Hematopoietic multipotent progenitor cell (in vitro differentiated cells): ENCODE measurements at regions not wholly inside any gene's neighbourhood (a gene's known extent, or its start where the extent isn't known, plus 50 kb on each side); places are given as distances from the start of the nearest gene placed in this dataset.
A peak's percentile ranks its signal among the peaks of the same experiment; 100 is the strongest.

Experiments used
- DNase-seq, 3 donors: peaks; one replicate each; pipeline ENCODE4 v3.0.0-alpha.2; 2011 to 2015; ENCODE audit warnings: low read depth in 2 of 3, low spot score in 2 of 3

DNA sequence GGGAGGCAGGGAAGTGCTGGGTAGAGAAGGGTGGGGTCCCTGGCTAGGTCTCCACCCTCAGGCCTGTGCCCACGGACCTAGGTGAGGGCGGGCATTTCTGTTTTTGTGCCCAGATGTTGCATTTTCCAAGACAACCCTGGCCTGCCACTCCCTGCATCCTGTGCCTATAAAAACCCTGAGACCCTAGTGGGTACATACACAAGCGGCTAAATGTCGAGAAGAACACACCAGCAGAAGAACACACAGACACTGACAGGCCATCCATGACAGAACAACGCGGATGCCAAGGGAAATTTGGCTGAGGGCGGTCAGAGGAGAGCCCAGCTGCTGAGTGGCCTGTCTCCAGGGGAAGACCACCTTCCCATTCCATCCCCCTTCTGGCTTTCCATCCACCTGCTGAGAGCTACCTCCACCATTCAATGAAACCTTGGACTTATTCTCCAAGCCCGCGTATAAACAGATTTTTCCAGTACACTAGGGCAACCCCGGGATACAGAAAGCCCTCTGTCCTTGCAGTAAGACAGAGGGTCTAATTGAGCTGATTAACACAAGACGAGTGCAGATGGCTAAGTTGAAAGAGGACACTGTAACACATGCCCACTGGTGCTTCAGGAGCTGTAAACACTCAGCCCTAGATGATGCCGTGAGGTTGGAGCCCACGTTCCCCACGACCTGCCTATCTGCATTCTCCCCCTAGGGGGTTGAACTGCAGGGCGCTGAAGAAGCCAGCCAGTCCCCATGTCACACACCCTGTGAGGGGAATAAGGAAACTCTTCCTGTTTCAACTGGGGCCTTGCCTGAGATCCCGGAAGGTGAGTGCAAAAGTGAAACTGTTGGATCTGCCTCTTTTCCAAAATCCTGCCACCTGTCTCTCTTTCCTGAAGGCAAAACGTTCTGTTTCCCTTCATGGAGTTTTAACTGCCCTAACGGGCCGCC, 147.2 kb upstream of the COX10 start:
- no peak for DNase-seq

- DNase-seq: no peak
Measured at GRCh38 chr17:13922885-13923284, 146.4 kb upstream of the COX10 start.

DNA sequence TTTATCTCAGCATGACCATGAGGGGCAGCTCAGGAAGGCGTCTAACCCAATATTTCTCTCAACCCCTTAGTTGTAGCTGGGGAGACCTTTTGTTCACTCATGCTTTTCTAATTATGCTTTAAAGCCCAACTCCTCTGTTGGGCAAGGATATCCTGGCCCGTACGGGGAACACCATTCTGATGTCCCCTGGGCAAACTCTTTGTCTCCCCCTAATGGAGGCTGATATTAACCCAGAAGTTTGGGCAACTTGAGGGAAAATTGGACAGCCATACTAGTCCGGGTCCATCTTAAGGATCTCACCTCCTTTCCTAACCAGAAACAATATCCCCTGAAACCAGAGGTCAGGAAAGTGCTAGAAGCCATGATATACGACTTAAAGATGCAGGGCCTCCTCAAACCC, 143.7 kb upstream of the COX10 start:
- DNase-seq: no peak

- DNase-seq: peak in 2 of 3 donors; percentile 75 to 91
Measured at GRCh38 chr17:13931111-13931526, 138.2 kb upstream of the COX10 start.

- DNase-seq: peak in 2 of 3 donors; percentile 29 to 56
Measured at GRCh38 chr17:13931800-13932460, 137.4 kb upstream of the COX10 start.

DNA sequence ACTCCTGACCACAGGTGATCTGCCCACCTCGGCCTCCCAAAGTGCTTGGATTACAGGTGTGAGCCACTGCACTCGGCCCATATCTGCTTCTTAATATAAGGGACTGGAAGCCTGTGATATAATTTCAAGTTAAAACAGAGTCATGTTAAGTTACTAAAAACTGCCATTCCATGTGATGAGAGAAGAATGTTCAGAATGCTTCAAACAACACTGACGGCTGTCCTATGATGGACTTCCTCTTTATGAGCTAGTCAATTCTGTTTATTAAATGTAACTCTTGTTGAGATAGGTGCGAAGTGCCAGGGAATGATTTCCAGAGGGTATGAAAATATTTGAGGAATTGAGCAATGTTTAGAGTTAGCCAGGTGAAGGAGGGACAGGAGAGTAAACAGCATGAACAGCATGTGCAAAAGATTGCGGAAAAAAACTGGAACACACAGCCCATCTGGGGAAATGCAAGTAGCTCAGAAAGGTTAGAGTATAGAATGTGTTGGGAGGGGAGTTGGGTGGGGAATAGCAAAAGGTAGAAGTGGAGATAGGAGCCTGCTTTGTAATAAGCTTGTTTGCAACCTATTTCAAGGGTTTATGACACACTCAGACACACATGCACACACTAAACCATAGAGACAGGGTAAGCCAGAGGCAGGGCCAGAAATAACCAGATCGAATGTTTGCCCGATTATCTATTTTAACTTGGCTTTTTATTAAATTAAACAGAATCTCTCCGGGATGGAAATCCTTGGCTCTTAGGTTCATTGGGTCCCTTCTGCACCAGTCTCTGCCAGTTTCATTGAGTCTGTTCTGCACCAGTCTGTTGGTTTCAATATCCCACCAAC, 135.6 kb upstream of the COX10 start:
- DNase-seq: no peak

DNA sequence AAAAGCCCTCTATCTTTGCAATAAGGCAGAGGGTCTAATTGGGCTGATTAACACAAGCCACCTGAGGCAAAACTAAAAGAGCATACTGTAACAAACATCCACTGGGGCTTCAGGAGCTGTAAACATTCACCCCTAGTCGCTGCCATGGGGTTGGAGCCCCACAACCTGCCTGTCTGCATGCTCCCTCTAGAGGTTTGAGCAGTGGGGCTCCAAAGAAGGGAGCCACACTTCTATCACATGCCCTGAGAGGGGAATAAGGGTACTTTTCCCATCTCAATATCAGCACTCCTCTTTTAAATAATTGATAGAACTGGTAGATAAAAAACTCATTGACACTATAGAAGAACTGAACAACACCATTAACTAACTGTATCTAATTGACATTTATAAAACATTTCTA, 130.1 kb upstream of the COX10 start:
- DNase-seq: no peak

GRCh38 chr17:13940858-13941665, 128.2 kb upstream of the COX10 start:
- no peak for DNase-seq

- no peak for DNase-seq
Measured at GRCh38 chr17:13941781-13942180, 127.5 kb upstream of the COX10 start.

DNA sequence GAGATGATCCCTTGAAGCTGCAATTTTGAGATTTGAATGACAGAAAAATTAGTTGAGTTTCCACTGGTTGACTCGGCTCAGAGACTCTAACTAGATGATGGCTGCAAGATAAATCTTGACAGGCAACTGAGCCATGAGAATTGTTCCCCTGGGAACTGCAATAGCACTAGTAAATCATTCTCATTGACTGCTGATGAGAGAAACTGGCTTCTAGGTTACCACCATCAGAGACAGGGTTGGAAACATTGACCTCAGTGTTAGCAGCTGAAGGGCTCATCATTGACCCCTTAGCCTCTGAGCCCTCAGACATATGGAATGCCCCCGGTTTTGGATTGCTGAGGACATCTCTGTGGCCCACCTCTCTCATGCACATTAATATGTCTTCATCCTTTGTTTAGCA, 125.4 kb upstream of the COX10 start:
- no peak for DNase-seq

DNA sequence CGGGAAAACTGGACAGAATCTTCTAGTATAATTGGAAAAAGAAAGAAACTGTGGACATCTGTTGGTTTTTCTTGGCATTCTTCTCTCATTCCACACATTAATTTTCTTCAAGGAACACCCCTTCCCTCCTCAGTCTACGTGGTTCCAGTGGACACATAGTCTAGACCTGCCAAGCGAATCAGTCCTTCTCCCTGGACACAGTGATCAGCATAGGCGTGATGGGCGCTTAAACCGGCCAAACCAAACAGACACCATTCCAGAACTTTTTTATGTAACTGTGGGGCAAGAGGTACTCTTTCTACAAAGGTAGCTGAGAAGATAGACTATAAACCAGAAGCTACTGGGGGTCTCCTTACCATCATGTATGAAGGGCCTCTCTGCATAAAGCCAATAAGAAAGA, 121.8 kb upstream of the COX10 start:
- no peak for DNase-seq

GRCh38 chr17:13952009-13952750, 117.1 kb upstream of the COX10 start:
- no peak for DNase-seq

DNA sequence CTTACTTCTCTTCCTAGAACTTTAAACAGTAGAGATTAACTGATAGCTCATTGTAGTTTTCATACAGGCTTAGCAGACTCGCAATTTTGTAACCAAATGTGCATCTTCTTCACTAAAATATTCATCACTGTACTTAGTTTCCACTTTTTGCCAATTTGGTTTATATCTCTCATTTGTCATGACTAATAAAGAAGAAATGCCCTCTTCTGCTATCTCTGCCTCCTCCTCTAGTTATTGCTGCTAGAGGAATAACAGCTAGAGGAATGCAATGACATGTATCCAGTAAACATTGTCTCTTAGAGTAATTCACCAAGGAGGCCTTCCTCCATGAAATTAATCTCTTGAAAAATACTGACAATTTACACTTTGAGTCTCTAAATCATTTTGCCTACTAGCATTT, 115.5 kb upstream of the COX10 start:
- no peak for DNase-seq

- DNase-seq: no peak
Measured at GRCh38 chr17:13957636-13958035, 111.7 kb upstream of the COX10 start.

DNA sequence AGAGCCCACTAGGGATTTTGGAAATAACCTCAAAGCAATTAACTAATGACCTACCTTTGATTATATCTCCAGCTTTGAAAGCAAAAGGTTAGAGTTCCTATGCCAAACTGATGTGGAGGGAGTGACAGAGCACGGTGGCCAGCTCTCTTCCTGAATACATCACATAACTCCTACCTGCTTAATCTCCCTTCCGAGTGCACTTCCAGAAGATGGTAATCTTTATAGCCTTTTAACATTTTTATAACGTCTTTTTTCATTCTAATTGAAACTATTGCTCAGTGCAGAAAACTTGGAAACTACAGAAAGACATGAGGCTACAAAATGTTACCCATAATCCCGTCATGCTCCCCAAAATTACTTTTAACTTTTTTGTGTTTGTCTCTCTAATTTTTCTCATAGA, 110.5 kb upstream of the COX10 start:
- DNase-seq: no peak

DNA sequence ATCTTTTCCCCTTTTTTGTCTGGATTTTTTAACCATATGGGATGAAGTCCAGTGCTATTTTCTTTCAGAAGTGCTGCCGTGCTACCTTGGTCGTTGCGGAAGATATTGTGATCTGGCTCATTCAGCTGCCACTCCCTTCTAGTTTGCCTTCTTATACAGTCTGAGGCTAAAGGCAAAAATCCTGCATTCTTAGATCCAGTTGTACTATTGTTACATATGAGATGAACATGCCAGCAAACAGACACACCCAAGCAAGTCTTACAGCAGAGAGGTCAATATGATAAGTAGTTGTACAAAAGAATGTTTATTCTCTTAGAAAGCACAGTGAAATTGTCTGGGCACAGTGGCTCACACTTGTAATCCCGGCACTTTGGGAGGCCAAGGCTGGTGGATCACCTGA, 108.0 kb upstream of the COX10 start:
- no peak for DNase-seq

DNA sequence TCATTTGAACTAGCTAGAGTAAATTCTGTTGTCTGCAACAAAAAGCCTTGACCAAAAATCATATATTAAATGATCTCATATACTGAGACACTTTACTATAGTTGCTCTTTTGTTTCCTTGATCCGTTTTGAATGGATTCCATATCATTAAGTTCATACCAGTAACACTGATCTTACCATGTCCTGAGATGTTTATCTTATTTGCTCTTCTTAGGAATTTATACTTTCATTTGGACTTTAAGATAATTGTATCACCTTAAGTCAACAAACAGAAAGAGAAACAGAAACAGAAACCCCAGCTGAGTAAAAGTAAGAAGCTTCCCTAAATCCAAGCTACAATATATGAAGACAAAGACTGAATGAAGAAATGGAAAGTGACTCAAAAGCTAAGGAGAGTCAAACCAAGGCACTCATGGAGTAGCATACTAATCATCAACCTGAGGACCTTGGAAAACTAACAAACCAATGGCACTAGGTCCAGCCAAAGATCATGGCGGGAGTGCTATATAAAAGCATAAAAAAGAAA, 106.5 kb upstream of the COX10 start:
- DNase-seq: no peak

DNA sequence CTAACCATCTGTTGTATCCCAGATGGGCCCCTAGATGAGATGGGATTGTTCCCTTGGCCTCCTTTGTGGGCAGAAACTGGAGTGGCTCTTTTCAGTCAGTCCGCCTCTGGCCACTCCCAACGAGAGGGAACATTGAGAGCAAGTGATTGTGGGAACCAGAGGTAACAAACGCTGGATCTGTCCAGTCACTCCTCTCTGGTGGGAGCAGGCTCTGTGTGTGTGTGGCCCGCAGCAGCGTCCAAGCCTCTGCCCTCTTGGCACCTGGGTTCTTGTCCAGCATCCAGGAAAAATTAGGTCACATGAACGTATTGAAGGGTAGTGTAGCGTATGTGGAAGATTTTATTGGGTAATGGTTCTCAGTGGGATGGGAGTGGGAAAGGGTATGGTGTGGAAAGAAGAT, 101.9 kb upstream of the COX10 start:
- DNase-seq: no peak

DNA sequence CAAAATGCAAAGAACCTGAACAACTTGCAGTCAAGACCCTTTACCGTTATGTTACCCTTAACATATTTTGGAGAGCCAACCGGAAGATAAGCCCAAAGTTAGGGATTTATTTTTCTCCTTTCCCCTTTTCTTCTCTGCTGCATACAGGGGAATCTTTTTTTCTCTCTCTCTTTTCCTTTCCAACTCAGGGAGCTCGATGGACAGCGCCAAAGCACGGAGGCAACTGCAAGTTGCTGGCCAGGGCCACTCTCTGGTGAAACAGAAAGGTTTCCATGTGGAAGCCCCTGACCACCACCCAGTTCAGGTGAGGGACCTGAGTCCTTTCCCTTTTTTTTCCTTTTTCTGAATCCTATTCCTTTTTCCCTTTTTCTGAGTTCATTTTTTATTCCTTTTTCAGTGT, 98.8 kb upstream of the COX10 start:
- no peak for DNase-seq
